ENCODE measurements at regions not wholly inside any gene's neighbourhood (a gene's known extent, or its start where the extent isn't known, plus 50 kb on each side); places are given as distances from the start of the nearest gene placed in this dataset.
"Not testable (repeated sequence)": the region's sequence is repeated elsewhere in the genome, so short reads cannot be mapped to it uniquely, and the experiment has no call there.

DNA sequence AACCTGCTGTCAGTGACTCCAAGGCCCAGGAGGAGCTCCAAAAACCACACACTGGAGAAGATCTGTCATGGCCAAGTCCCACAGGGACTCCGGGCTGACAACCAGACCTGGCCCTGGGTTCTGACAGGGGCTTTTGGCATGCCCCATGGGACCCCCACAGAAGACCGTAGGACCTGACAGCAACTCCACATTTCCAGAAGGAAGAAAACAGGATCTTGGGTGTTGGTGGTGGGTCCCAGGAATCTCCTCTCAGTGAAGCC lies 275.9 kb upstream of the HS6ST1 start:
- TF ChIP-seq, protein P1, sequence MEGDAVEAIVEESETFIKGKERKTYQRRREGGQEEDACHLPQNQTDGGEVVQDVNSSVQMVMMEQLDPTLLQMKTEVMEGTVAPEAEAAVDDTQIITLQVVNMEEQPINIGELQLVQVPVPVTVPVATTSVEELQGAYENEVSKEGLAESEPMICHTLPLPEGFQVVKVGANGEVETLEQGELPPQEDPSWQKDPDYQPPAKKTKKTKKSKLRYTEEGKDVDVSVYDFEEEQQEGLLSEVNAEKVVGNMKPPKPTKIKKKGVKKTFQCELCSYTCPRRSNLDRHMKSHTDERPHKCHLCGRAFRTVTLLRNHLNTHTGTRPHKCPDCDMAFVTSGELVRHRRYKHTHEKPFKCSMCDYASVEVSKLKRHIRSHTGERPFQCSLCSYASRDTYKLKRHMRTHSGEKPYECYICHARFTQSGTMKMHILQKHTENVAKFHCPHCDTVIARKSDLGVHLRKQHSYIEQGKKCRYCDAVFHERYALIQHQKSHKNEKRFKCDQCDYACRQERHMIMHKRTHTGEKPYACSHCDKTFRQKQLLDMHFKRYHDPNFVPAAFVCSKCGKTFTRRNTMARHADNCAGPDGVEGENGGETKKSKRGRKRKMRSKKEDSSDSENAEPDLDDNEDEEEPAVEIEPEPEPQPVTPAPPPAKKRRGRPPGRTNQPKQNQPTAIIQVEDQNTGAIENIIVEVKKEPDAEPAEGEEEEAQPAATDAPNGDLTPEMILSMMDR (IDR thresholded peaks at IDR 0.05; ENCODE audit: low read depth, low read length): no peak
- no peak overlapping the region for H3K4me3 ChIP-seq (replicated peaks in 1 of 2; ENCODE audit: low read depth in 2 of 2, low read length in 2 of 2)
- no peak for DNase-seq (ENCODE audit: low read depth in 2 of 2)

DNA sequence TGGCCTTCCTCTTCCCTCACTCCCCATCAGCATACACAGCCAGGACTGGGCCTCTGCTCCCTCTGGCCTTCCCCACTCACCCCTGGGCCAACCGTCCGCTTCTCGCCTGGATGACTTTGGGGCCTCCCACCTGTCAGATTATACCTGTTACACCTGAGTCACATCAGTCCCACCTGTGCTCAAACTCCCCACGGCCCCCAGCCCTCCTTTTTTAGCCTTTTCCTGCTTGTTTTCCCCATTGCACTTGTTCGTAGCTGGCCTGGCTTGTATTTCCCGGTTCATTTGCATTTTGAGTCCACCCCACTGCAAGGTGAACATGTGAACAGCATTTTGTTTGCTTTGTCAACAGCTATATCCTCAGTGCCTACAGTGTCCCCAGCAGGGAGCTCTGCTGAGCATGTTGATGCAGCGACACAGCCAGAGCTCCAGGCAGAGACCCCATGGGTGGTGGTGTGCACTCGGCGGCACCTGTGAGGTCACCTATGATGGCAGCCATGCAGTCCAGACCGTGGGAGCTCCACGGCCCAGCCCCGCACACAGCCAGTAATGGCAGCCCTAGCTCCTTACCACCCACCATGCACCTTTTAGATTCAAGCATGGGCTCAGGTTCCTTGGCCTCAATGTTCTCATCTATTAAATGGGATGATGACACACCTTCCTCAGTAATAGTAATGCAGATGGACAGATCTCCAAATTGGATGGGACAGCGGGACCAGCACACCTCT lies 276.4 kb upstream of the HS6ST1 start:
- DNase-seq (ENCODE audit: low read depth in 2 of 2): no peak
- TF ChIP-seq, protein P1 (IDR thresholded peaks at IDR 0.05; ENCODE audit: low read depth, low read length): no peak
- no peak overlapping the region for H3K4me3 ChIP-seq (replicated peaks in 1 of 2; ENCODE audit: low read depth in 2 of 2, low read length in 2 of 2)

DNA sequence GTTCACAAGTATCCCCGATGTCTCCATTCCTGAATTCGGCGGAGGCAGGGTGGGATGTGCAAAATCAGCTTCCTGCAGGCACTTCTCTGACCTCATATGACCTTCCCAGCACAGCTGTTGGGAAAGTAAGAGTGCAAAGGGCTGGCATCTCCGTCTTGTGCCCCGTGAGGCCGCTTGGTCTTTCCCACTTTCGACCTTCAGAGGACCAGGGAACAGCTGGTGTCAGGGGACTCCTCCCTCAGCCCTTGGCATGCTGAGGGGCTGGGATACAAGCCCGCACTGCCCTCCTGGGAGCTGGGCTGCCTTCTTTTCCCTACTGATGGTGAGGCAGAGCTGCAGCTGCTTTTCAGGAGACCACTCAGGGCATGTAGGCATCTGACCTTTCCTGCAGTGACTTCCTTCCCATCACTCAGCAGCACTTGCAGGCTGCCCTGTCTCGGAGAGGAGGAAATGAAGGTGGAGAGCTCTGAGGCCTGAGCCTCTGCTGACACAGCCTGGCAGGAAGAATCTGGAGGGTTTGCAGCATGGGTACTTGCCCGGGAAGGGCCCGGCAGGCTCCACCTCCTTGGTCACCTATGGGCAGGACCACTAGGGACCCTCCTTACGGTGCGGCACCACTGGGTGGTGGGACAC lies 277.2 kb upstream of the HS6ST1 start:
- DNase-seq (ENCODE audit: low read depth in 2 of 2): no peak
- no peak overlapping the region for H3K4me3 ChIP-seq (replicated peaks in 1 of 2; ENCODE audit: low read depth in 2 of 2, low read length in 2 of 2)
- TF ChIP-seq, protein P1 (IDR thresholded peaks at IDR 0.05; ENCODE audit: low read depth, low read length): no peak

DNA sequence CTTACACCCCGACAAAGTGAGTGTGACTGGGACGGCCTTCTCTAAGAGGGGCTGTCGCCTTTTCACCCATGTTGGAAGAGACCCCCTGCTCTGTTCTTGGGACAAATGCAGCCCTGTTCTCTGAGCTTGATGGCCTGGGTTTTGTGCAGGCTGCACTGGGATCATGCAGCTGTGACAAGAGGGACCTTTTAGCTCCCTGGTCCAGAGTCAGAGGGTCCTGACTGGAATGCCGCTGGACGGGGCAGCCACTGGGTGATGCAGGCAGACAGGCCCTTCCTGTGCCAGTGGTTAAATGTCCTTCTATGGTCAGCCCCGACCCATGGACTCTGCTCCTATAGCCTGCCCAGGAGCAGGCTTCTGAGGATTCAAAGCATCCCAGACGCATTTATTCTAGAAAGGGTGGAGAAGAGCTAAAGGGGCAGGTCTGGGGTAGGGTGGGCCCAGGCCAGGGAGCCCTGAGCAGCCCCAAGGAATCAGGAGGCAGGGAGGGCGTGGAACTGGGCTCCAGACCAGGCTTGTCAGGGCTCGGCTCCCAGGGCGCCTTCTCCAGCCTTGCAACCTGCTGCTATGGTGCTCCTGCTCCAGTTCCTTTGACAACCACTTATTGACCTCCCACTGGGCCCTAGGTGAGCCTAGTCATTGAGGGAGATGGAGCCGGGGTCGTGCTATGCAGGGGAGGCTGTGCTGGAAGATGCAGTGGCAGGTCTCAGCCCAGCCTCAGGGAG lies 277.9 kb upstream of the HS6ST1 start:
- no peak for DNase-seq (ENCODE audit: low read depth in 2 of 2)
- TF ChIP-seq, protein P1 (IDR thresholded peaks at IDR 0.05; ENCODE audit: low read depth, low read length): no peak

DNA sequence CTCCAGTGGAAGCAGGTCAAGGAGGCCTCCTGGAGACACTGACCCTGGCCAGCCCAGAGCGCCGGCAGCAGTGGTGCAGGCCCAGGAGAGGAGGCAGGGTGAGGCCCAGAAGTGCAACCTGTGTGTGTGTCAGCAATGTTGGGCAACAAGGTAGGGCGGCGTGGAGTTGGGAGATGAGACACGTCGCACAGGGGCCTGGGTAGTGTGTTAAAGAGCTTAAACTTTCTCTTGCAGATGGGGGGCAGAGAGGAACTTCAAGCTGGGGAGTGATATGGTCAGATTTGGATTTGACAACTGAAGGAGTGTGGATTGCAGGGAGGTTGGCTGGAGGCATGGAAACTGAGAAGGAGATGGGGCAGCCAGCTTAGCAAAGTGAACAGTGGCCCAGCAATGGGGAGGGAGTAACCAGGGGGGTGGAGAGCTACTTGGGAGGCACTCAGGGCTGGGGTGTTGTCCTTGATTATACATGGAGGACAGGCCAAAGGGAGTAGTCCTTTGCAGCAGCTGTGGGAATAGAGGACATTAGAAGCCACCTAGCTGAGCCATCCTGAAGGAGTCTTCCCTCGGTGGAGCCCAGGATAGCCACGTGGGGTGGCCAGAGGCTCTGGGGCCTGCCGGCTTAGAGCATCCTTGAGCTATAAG lies 278.6 kb upstream of the HS6ST1 start:
- no peak for DNase-seq (ENCODE audit: low read depth in 2 of 2)
- TF ChIP-seq, protein P1 (IDR thresholded peaks at IDR 0.05; ENCODE audit: low read depth, low read length): no peak
- H3K4me3 ChIP-seq (replicated peaks in 1 of 2; ENCODE audit: low read depth in 2 of 2, low read length in 2 of 2): no peak overlapping the region

More for the DNA sequence above, 277.9 kb upstream of the HS6ST1 start:
- no peak overlapping the region for H3K4me3 ChIP-seq (replicated peaks in 1 of 2; ENCODE audit: low read depth in 2 of 2, low read length in 2 of 2)

DNA sequence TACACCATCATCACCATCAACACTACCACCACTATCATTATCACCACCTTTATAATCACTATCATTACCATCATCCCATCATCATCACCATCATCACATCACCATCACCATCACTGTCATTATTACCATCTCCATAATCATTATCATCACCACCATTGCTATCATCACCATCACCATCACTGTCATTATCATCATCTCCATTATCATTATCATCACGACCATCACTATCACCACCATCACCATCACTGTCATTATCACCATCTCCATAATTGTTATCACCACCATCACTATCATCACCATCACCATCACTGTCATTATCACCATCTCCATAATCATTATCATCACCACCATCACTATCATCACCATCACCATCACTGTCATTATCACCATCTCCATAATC lies 279.6 kb upstream of the HS6ST1 start:
- H3K4me3 ChIP-seq (replicated peaks in 1 of 2; ENCODE audit: low read depth in 2 of 2, low read length in 2 of 2); DNase-seq (ENCODE audit: low read depth in 2 of 2): not testable (repeated sequence)

DNA sequence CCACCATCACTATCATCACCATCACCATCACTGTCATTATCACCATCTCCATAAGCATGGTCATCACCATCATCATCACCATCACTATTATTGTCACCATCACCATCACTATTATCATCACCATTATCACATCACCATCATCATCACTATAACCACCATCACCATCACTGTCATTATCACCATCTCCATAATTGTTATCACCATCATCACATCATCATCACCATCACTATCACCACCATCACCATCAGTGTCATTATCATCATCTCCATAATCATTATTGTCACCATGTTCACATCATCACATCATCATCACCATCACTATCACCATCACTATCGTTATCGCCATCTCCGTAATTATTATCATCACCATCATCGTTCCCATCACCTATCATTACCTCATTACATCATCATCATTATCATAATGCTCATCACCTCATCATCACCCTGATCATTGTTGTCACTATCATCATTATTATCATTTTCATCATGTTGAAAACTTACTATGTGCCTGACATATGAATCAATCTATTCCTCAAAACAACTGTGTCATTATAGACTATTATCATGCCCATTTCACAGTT lies 280.3 kb upstream of the HS6ST1 start:
- no peak overlapping the region for H3K4me3 ChIP-seq (replicated peaks in 1 of 2; ENCODE audit: low read depth in 2 of 2, low read length in 2 of 2)
- no peak for DNase-seq (ENCODE audit: low read depth in 2 of 2)
- TF ChIP-seq, protein P1 (IDR thresholded peaks at IDR 0.05; ENCODE audit: low read depth, low read length): no peak
